ENCODE measurements at regions not wholly inside any gene's neighbourhood (a gene's known extent, or its start where the extent isn't known, plus 50 kb on each side); places are given as distances from the start of the nearest gene placed in this dataset.

DNA sequence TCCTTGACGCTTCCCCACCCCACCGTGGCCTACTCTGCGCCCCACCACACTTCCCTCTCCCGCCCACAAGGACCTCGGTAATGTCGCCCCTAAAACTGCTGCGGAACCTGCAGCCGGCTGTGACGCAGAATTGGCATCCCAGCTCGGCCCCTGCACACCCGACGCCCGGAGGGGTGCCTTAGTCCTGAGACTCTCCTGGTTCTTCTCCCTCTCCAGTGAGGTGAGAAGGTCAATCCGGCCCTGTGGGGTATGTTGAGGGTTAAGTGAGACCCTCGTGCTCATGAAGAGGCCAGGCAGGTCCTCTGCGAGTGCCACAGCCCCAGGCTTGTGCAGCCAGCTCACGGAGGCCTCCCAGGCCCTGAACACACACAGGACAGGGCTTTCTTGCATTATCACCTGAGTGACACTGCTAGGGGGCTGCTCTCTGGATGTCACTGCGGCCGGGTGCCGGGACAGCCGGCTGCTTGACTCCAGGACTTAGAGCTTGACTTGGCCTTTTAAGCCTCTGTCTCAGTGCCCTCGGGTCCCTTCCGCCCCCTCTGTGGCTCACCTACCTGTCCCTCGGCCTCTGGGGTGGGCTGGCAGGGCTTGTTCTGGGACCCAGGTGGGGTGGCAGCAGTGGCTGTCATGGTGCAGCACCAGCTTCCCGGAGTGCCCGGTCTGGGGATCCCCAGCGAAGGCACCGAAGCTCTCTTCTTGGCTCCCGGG is 106.9 kb upstream of the C14orf180 start:
- TF ChIP-seq, protein P1, sequence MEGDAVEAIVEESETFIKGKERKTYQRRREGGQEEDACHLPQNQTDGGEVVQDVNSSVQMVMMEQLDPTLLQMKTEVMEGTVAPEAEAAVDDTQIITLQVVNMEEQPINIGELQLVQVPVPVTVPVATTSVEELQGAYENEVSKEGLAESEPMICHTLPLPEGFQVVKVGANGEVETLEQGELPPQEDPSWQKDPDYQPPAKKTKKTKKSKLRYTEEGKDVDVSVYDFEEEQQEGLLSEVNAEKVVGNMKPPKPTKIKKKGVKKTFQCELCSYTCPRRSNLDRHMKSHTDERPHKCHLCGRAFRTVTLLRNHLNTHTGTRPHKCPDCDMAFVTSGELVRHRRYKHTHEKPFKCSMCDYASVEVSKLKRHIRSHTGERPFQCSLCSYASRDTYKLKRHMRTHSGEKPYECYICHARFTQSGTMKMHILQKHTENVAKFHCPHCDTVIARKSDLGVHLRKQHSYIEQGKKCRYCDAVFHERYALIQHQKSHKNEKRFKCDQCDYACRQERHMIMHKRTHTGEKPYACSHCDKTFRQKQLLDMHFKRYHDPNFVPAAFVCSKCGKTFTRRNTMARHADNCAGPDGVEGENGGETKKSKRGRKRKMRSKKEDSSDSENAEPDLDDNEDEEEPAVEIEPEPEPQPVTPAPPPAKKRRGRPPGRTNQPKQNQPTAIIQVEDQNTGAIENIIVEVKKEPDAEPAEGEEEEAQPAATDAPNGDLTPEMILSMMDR (IDR thresholded peaks at IDR 0.05 in 2 of 3, conservative IDR thresholded peaks at IDR 0.05 in 1 of 3; ENCODE audit: borderline replicate concordance in 1 of 3, insufficient read depth in 1 of 3, low read depth in 2 of 3, low read length in 2 of 3) = no peak
- TF ChIP-seq POLR2AphosphoS5 (IDR thresholded peaks at IDR 0.05; ENCODE audit: low read depth, low read length) (no peak), EZH2phosphoT487 (IDR thresholded peaks at IDR 0.05; ENCODE audit: borderline replicate concordance) (no peak), SP1 (IDR thresholded peaks at IDR 0.05; ENCODE audit: low read depth) (no peak), POLR2A (IDR thresholded peaks at IDR 0.05; ENCODE audit: borderline replicate concordance, extremely low read depth, insufficient read depth, insufficient read length) (no peak), EZH2 (IDR thresholded peaks at IDR 0.05) (no peak), ELF1 (IDR thresholded peaks at IDR 0.05; ENCODE audit: borderline replicate concordance, low read depth) (no peak), JUND (IDR thresholded peaks at IDR 0.05) (no peak), FOSL1 (IDR thresholded peaks at IDR 0.05; ENCODE audit: low read depth) (no peak), YY1 (IDR thresholded peaks at IDR 0.05; ENCODE audit: extremely low read depth, insufficient replicate concordance, low read depth, low read length) (no peak), CEBPB (IDR thresholded peaks at IDR 0.05; ENCODE audit: low read depth) (no peak), RAD21 (IDR thresholded peaks at IDR 0.05; ENCODE audit: low read depth) (no peak)
- TF ChIP-seq, protein P2, sequence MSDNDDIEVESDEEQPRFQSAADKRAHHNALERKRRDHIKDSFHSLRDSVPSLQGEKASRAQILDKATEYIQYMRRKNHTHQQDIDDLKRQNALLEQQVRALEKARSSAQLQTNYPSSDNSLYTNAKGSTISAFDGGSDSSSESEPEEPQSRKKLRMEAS (IDR thresholded peaks at IDR 0.05) = no peak
- TF ChIP-seq, protein P3, sequence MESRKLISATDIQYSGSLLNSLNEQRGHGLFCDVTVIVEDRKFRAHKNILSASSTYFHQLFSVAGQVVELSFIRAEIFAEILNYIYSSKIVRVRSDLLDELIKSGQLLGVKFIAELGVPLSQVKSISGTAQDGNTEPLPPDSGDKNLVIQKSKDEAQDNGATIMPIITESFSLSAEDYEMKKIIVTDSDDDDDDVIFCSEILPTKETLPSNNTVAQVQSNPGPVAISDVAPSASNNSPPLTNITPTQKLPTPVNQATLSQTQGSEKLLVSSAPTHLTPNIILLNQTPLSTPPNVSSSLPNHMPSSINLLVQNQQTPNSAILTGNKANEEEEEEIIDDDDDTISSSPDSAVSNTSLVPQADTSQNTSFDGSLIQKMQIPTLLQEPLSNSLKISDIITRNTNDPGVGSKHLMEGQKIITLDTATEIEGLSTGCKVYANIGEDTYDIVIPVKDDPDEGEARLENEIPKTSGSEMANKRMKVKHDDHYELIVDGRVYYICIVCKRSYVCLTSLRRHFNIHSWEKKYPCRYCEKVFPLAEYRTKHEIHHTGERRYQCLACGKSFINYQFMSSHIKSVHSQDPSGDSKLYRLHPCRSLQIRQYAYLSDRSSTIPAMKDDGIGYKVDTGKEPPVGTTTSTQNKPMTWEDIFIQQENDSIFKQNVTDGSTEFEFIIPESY (IDR thresholded peaks at IDR 0.05; ENCODE audit: extremely low read depth, insufficient replicate concordance, low read length) = no peak
